Kidney (tissue), 13 donors: ENCODE measurements at regions not wholly inside any gene's neighbourhood (a gene's known extent, or its start where the extent isn't known, plus 50 kb on each side); places are given as distances from the start of the nearest gene placed in this dataset.

ENCODE experiments used
- DNase-seq, 5 donors: peaks; one replicate each; pipeline ENCODE4 v3.0.0-alpha.2; 2013 to 2020
- FAIRE-seq: peaks from 2 replicates; lab custom pipeline; 2012; peaks lifted over from hg19 to GRCh38; lab: Jason Lieb, UNC
- H3K27ac ChIP-seq, 2 donors: one replicate each; pipeline ENCODE4 v1.7.0; 2013; ENCODE audit warnings: low read depth in 2 of 2, low read length in 2 of 2, inconsistent platforms in 1 of 2
- H3K27me3 ChIP-seq: one replicate; pipeline ENCODE4 v1.7.1; 2013; ENCODE audit warnings: low read length, inconsistent platforms; ENCODE audit not compliant: control insufficient read depth, insufficient read depth
- H3K36me3 ChIP-seq, 3 donors: one replicate each; pipeline versions ENCODE4 v1.7.0 to v1.7.1; 2013; ENCODE audit warnings: low read length in 3 of 3, control low read depth in 1 of 3, inconsistent platforms in 1 of 3; ENCODE audit not compliant: insufficient read depth in 3 of 3, control insufficient read depth in 2 of 3
- H3K4me1 ChIP-seq, 3 donors: one replicate each; pipeline versions ENCODE4 v1.7.0 to v1.7.1; 2013; ENCODE audit warnings: low read length in 3 of 3, inconsistent platforms in 1 of 3, low read depth in 1 of 3; ENCODE audit not compliant: control insufficient read depth in 2 of 3, insufficient read depth in 2 of 3
- H3K4me3 ChIP-seq, 3 donors: one replicate each; pipeline versions ENCODE4 v1.7.0 to v1.8.1; 2013; ENCODE audit warnings: low read length in 3 of 3, control low read depth in 1 of 3, inconsistent platforms in 1 of 3
- H3K9ac ChIP-seq, 3 donors: one replicate each; pipeline versions ENCODE4 v1.7.0 to v1.7.1; 2013; ENCODE audit warnings: low read length in 3 of 3, control low read depth in 1 of 3, inconsistent platforms in 1 of 3
- H3K9me3 ChIP-seq, 3 donors: one replicate each; pipeline versions ENCODE4 v1.7.0 to v1.7.1; 2013; ENCODE audit warnings: low read length in 3 of 3, control low read depth in 1 of 3, inconsistent platforms in 1 of 3; ENCODE audit not compliant: control insufficient read depth in 2 of 3, insufficient read depth in 1 of 3
- CTCF ChIP-seq: IDR thresholded peaks from 3 replicates; pipeline ENCODE4 v1.5.1; 2012; ENCODE audit warnings: mild to moderate bottlenecking, moderate library complexity, borderline replicate concordance; ENCODE audit not compliant: insufficient read depth; ENCODE audit errors: extremely low read depth
- intact Hi-C: fragments of 100-400 bp; cut with DNase I; formaldehyde crosslinking; loops from one replicate; pipeline ENCODE4 v1.11.1; 2022
- donor health status: control.
- donor health status: control.
- donor health status: control.
- donor health status: control.
- donor health status: control.
- donor health status: DM: yes; HTN: yes; CAD: no.
- donor health status: Normal renal cell carcinoma (clear cell type).

- H3K4me3 ChIP-seq, result no peak overlapping the region
- no peaks in the 10 kb centered on the region for H3K9me3 ChIP-seq
- TF ChIP-seq CTCF, result no peak
- FAIRE-seq (no peak), DNase-seq (no peak)
- no peak overlapping the region for H3K9ac ChIP-seq
- H3K36me3 ChIP-seq, result no peaks in the 10 kb centered on the region
- H3K27me3 ChIP-seq, result no peaks in the 10 kb centered on the region
- H3K4me1 ChIP-seq, result no peaks in the 10 kb centered on the region
- intact Hi-C loops, result no loop called here
- H3K27ac ChIP-seq, result no peak overlapping the region
Measured at GRCh38 chr4:41853973-41854372, 81.3 kb upstream of the TMEM33 start.

- intact Hi-C loops, result no loop called here
- TF ChIP-seq CTCF, result no peak
- no peak overlapping the region for H3K27ac ChIP-seq
- DNase-seq (no peak), FAIRE-seq (no peak)
- no peaks in the 10 kb centered on the region for H3K9me3 ChIP-seq
- no peak overlapping the region for H3K9ac ChIP-seq
- H3K4me3 ChIP-seq, result no peak overlapping the region
- H3K36me3 ChIP-seq, result no peaks in the 10 kb centered on the region
- no peaks in the 10 kb centered on the region for H3K4me1 ChIP-seq
- no peaks in the 10 kb centered on the region for H3K27me3 ChIP-seq
Measured at GRCh38 chr4:41852229-41852628, 83.0 kb upstream of the TMEM33 start.

GRCh38 chr4:41851621-41852020, 83.6 kb upstream of the TMEM33 start:
- H3K9me3 ChIP-seq, result no peaks in the 10 kb centered on the region
- no peak overlapping the region for H3K27ac ChIP-seq
- no peaks in the 10 kb centered on the region for H3K36me3 ChIP-seq
- FAIRE-seq (no peak), DNase-seq (no peak)
- intact Hi-C loops, result no loop called here
- TF ChIP-seq CTCF, result no peak
- no peak overlapping the region for H3K9ac ChIP-seq
- H3K27me3 ChIP-seq, result no peaks in the 10 kb centered on the region
- H3K4me3 ChIP-seq, result no peak overlapping the region
- no peaks in the 10 kb centered on the region for H3K4me1 ChIP-seq

- H3K4me3 ChIP-seq, result no peak overlapping the region
- H3K27me3 ChIP-seq, result no peaks in the 10 kb centered on the region
- H3K4me1 ChIP-seq, result no peaks in the 10 kb centered on the region
- no peaks in the 10 kb centered on the region for H3K36me3 ChIP-seq
- no peak overlapping the region for H3K27ac ChIP-seq
- no peak for DNase-seq
- no peak overlapping the region for H3K9ac ChIP-seq
- no peaks in the 10 kb centered on the region for H3K9me3 ChIP-seq
- FAIRE-seq, result no peak
- intact Hi-C loops, result no loop called here
- no peak for TF ChIP-seq CTCF
Measured at GRCh38 chr4:41844327-41844726, 90.9 kb upstream of the TMEM33 start.
